ENCODE measurements at regions not wholly inside any gene's neighbourhood (a gene's known extent, or its start where the extent isn't known, plus 50 kb on each side); places are given as distances from the start of the nearest gene placed in this dataset.

- no peak for DNase-seq (ENCODE audit: low read depth in 2 of 2)
- Histone ChIP-seq H3K79me2 (ENCODE audit: control insufficient read depth, insufficient read depth, low read length) (no peaks in the 10 kb centered on the region), H4K20me1 (ENCODE audit: control insufficient read depth, extremely low read depth, insufficient read depth, low read length) (no peaks in the 10 kb centered on the region), H3K4me2 (ENCODE audit: extremely low read depth, insufficient read depth, low read length) (no peak overlapping the region), H3K27me3 (ENCODE audit: control insufficient read depth, insufficient read depth, low read length) (no peaks in the 10 kb centered on the region), H3K4me3 (replicated peaks in 1 of 4; ENCODE audit: control extremely low read depth in 1 of 4, insufficient read depth in 1 of 4, low read depth in 3 of 4, low read length in 4 of 4) (no peak overlapping the region), H3K4me1 (ENCODE audit: control insufficient read depth, extremely low read depth, insufficient read depth, low read length) (no peaks in the 10 kb centered on the region), H3K9me3 (ENCODE audit: control insufficient read depth, insufficient read depth, low read depth, low read length) (no peaks in the 10 kb centered on the region), H2AFZ (ENCODE audit: low read length) (no peak overlapping the region), H3K9ac (ENCODE audit: insufficient read depth, low read length) (no peak overlapping the region), H3K36me3 (ENCODE audit: control insufficient read depth, insufficient read depth, low read length) (no peaks in the 10 kb centered on the region), H3K27ac (ENCODE audit: insufficient read depth, low read length) (no peak overlapping the region)
- TF ChIP-seq CTCF (conservative IDR thresholded peaks at IDR 0.05 in 1 of 2, IDR thresholded peaks at IDR 0.05 in 1 of 2; ENCODE audit: low read depth in 1 of 2, low read length in 2 of 2) (no peak), EZH2 (IDR thresholded peaks at IDR 0.05; ENCODE audit: low read length, missing control alignments) (no peak)
Measured at GRCh38 chr12:23352670-23353069, 596.8 kb downstream of the SOX5 start.

GRCh38 chr12:23354800-23355199 lies 594.7 kb downstream of the SOX5 start:
- H3K4me3 ChIP-seq (replicated peaks in 1 of 4; ENCODE audit: control extremely low read depth in 1 of 4, insufficient read depth in 1 of 4, low read depth in 3 of 4, low read length in 4 of 4), result no peak overlapping the region
- no peaks in the 10 kb centered on the region for H3K27me3 ChIP-seq (ENCODE audit: control insufficient read depth, insufficient read depth, low read length)
- TF ChIP-seq CTCF (conservative IDR thresholded peaks at IDR 0.05 in 1 of 2, IDR thresholded peaks at IDR 0.05 in 1 of 2; ENCODE audit: low read depth in 1 of 2, low read length in 2 of 2) (no peak), EZH2 (IDR thresholded peaks at IDR 0.05; ENCODE audit: low read length, missing control alignments) (no peak)
- no peaks in the 10 kb centered on the region for H3K36me3 ChIP-seq (ENCODE audit: control insufficient read depth, insufficient read depth, low read length)
- no peak overlapping the region for H3K27ac ChIP-seq (ENCODE audit: insufficient read depth, low read length)
- H3K79me2 ChIP-seq (ENCODE audit: control insufficient read depth, insufficient read depth, low read length), result no peaks in the 10 kb centered on the region
- no peaks in the 10 kb centered on the region for H3K4me1 ChIP-seq (ENCODE audit: control insufficient read depth, extremely low read depth, insufficient read depth, low read length)
- no peaks in the 10 kb centered on the region for H3K9me3 ChIP-seq (ENCODE audit: control insufficient read depth, insufficient read depth, low read depth, low read length)
- no peak overlapping the region for H3K9ac ChIP-seq (ENCODE audit: insufficient read depth, low read length)
- H2AFZ ChIP-seq (ENCODE audit: low read length), result no peak overlapping the region
- no peak for DNase-seq (ENCODE audit: low read depth in 2 of 2)
- H4K20me1 ChIP-seq (ENCODE audit: control insufficient read depth, extremely low read depth, insufficient read depth, low read length), result no peaks in the 10 kb centered on the region
- no peak overlapping the region for H3K4me2 ChIP-seq (ENCODE audit: extremely low read depth, insufficient read depth, low read length)

- Histone ChIP-seq H2AFZ (ENCODE audit: low read length) (no peak overlapping the region), H3K4me1 (ENCODE audit: control insufficient read depth, extremely low read depth, insufficient read depth, low read length) (no peaks in the 10 kb centered on the region), H4K20me1 (ENCODE audit: control insufficient read depth, extremely low read depth, insufficient read depth, low read length) (no peaks in the 10 kb centered on the region), H3K9me3 (ENCODE audit: control insufficient read depth, insufficient read depth, low read depth, low read length) (no peaks in the 10 kb centered on the region), H3K27me3 (ENCODE audit: control insufficient read depth, insufficient read depth, low read length) (no peaks in the 10 kb centered on the region), H3K4me3 (replicated peaks in 1 of 4; ENCODE audit: control extremely low read depth in 1 of 4, insufficient read depth in 1 of 4, low read depth in 3 of 4, low read length in 4 of 4) (no peak overlapping the region), H3K27ac (ENCODE audit: insufficient read depth, low read length) (no peak overlapping the region), H3K4me2 (ENCODE audit: extremely low read depth, insufficient read depth, low read length) (no peak overlapping the region), H3K9ac (ENCODE audit: insufficient read depth, low read length) (no peak overlapping the region), H3K79me2 (ENCODE audit: control insufficient read depth, insufficient read depth, low read length) (no peaks in the 10 kb centered on the region), H3K36me3 (ENCODE audit: control insufficient read depth, insufficient read depth, low read length) (no peaks in the 10 kb centered on the region)
- TF ChIP-seq EZH2 (IDR thresholded peaks at IDR 0.05; ENCODE audit: low read length, missing control alignments), result no peak
- no peak for TF ChIP-seq CTCF (conservative IDR thresholded peaks at IDR 0.05 in 1 of 2, IDR thresholded peaks at IDR 0.05 in 1 of 2; ENCODE audit: low read depth in 1 of 2, low read length in 2 of 2)
- DNase-seq (ENCODE audit: low read depth in 2 of 2), result no peak
Measured at GRCh38 chr12:23356440-23356839, 593.0 kb downstream of the SOX5 start.
